MCF 10A (cell line): ENCODE measurements at regions not wholly inside any gene's neighbourhood (a gene's known extent, or its start where the extent isn't known, plus 50 kb on each side); places are given as distances from the start of the nearest gene placed in this dataset.

Experiments
- BruUV-seq: library from RNA; stranded (reverse); fragments of 400-500 nt; replicated peaks from 2 replicates; lab custom pipeline; 2021; lab: Mats Ljungman, UMichigan
- CTCF ChIA-PET: fragments of 300-600 bp; sonication (Branson Sonifier 250); formaldehyde crosslinking; extraction: SDS; loops from one replicate; lab custom pipeline; 2021; ENCODE audit warnings: antibody characterized with exemption, inconsistent platforms; lab: Yijun Ruan, JAX
- POLR2A ChIA-PET: fragments of 300-600, 350-650 bp; sonication (Branson Sonifier 250); formaldehyde crosslinking; extraction: SDS; loops from one replicate; lab custom pipeline; 2020; ENCODE audit warnings: antibody characterized with exemption, inconsistent platforms; lab: Yijun Ruan, JAX
- DNase-seq: peaks from one replicate; pipeline ENCODE4 v3.0.0-alpha.2; 2018; ENCODE audit not compliant: unreplicated experiment
- H3K27ac Mint-ChIP-seq: one replicate; pipeline ENCODE4 v1.8.0; 2022; ENCODE audit warnings: mild to moderate bottlenecking, low read depth, mixed read lengths; ENCODE audit not compliant: unreplicated experiment
- H3K27me3 Mint-ChIP-seq: one replicate; pipeline ENCODE4 v1.8.0; 2022; ENCODE audit warnings: mixed read lengths; ENCODE audit not compliant: insufficient read depth, unreplicated experiment
- H3K36me3 Mint-ChIP-seq: one replicate; pipeline ENCODE4 v1.8.0; 2022; ENCODE audit warnings: mild to moderate bottlenecking, moderate library complexity, mixed read lengths; ENCODE audit not compliant: insufficient read depth, unreplicated experiment
- H3K4me1 Mint-ChIP-seq: one replicate; pipeline ENCODE4 v1.8.0; 2022; ENCODE audit warnings: mixed read lengths; ENCODE audit not compliant: insufficient read depth, unreplicated experiment
- H3K4me3 Mint-ChIP-seq: one replicate; pipeline ENCODE4 v1.8.0; 2022; ENCODE audit warnings: mild to moderate bottlenecking, moderate library complexity, mixed read lengths; ENCODE audit not compliant: unreplicated experiment
- H3K9me3 Mint-ChIP-seq: one replicate; pipeline ENCODE4 v1.8.0; 2022; ENCODE audit warnings: mixed read lengths; ENCODE audit not compliant: unreplicated experiment
- intact Hi-C: fragments of 100-400 bp; cut with micrococcal nuclease; formaldehyde crosslinking; loops from 2 replicates; pipeline ENCODE4 v1.14.1; 2022
- TF ChIP-seq, protein P1 (sequence below): fragments of 200-600 bp; IDR thresholded peaks from one replicate; pipeline ENCODE4 v1.8.0; 2022; ENCODE audit warnings: antibody characterized with exemption, mild to moderate bottlenecking; ENCODE audit not compliant: unreplicated experiment

DNA sequence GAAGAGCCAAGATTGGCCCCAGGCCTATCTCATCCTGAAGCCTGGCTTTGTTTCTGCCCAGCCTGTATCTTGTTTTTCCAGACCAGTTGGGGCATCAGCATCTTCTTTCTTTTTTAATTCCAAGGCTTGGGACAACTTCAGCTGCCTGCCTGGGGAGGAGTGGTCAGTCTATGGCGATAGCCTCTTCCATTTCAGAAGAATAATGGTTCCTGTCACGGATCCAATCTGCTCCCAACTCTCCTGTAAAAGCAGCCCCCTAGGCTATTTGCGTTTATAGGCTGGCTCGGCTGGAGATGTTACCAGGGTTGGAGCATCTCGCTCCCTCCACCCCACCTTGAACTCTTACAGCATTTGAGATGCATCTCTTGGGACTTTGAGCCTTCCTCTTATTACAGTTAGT is 145.2 kb upstream of the CADM1 start:
- no peaks in the 10 kb centered on the region for H3K36me3 Mint-ChIP-seq
- CTCF ChIA-PET: interaction anchor here (0.7 kb wide), 1 partner anchor 323 kb away, joined by 3 read pairs; no protein-coding TSS in a partner anchor
- intact Hi-C loops: no loop called here
- BruUV-seq: no TSS peak
- no peak overlapping the region for H3K4me3 Mint-ChIP-seq
- H3K4me1 Mint-ChIP-seq: no peaks in the 10 kb centered on the region
- TF ChIP-seq, protein P1, sequence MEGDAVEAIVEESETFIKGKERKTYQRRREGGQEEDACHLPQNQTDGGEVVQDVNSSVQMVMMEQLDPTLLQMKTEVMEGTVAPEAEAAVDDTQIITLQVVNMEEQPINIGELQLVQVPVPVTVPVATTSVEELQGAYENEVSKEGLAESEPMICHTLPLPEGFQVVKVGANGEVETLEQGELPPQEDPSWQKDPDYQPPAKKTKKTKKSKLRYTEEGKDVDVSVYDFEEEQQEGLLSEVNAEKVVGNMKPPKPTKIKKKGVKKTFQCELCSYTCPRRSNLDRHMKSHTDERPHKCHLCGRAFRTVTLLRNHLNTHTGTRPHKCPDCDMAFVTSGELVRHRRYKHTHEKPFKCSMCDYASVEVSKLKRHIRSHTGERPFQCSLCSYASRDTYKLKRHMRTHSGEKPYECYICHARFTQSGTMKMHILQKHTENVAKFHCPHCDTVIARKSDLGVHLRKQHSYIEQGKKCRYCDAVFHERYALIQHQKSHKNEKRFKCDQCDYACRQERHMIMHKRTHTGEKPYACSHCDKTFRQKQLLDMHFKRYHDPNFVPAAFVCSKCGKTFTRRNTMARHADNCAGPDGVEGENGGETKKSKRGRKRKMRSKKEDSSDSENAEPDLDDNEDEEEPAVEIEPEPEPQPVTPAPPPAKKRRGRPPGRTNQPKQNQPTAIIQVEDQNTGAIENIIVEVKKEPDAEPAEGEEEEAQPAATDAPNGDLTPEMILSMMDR: no peak
- H3K27ac Mint-ChIP-seq: no peak overlapping the region
- POLR2A ChIA-PET: interaction anchor here (0.7 kb wide), 1 partner anchor 397 kb away, joined by 3 read pairs; no protein-coding TSS in a partner anchor
- peaks cover 39% of the 10 kb centered on the region for H3K27me3 Mint-ChIP-seq
- H3K9me3 Mint-ChIP-seq: no peaks in the 10 kb centered on the region
- DNase-seq: no peak

DNA sequence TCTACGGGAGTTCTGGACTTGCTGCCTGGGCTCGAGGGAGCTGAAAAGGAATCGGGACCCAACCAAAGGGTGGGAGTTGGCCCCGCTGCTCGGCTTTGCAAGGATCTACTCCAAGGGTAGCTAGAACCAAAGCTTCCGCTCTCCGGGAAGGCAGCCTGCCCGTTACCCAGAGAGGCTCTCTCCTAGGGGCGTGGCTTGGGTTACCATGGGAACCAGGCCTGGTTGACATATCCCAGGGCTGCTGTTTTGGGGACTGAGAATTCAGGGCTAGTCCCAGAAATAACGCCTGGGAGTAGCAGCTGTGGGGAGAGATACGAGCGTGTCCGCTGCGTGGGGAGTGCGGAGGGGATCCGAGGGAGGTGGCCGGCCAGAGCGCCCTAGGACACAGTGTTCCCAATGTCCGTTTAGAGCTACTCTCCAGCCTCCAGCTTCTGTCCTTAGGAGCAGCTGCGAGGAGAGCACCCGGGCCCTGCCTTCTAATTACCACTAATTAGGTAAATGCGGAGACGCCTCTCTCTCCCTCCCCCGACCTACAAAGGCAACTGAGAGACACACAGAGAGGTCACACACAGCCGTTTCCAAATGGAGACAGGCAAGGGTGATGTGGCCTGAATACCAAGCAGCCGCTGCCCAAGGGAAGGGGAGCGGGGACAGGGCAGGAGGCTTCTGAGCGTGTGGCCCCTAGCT is 141.6 kb upstream of the CADM1 start:
- Mint-ChIP-seq H3K9me3 (no peaks in the 10 kb centered on the region), H3K27me3 (peaks cover 64% of the 10 kb centered on the region), H3K36me3 (peaks cover 6% of the 10 kb centered on the region), H3K4me1 (no peaks in the 10 kb centered on the region), H3K4me3 (no peak overlapping the region), H3K27ac (no peak overlapping the region)
- BruUV-seq: no TSS peak
- TF ChIP-seq, protein P1: no peak
- intact Hi-C loops: no loop called here
- ChIA-PET POLR2A (no interaction called here), CTCF (no interaction called here)
- no peak for DNase-seq

DNA sequence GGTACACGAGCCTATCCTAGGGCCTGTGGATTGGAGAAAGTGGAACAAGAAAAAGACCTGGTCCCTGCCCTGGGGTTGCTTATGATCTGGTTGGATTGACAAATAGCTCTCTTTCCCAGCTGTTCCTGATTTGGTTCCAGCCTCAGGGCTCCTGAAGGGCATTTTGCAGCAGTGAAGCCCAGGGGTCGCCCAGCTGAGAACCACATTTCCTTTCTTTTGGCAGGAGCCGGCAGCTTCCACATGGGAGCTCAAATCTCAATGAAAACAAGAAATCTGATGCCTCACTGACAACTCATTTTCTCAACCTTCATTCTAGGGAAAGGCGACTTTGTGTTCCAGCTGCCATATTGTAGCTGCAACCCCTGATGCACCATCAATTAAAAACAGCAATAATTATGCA is 140.6 kb upstream of the CADM1 start:
- H3K27ac Mint-ChIP-seq: no peak overlapping the region
- POLR2A ChIA-PET: no interaction called here
- CTCF ChIA-PET: no interaction called here
- H3K4me1 Mint-ChIP-seq: no peaks in the 10 kb centered on the region
- H3K4me3 Mint-ChIP-seq: no peak overlapping the region
- TF ChIP-seq, protein P1: no peak
- BruUV-seq: no TSS peak
- H3K27me3 Mint-ChIP-seq: peaks cover 73% of the 10 kb centered on the region
- intact Hi-C loops: no loop called here
- no peaks in the 10 kb centered on the region for H3K9me3 Mint-ChIP-seq
- no peak for DNase-seq
- peaks cover 6% of the 10 kb centered on the region for H3K36me3 Mint-ChIP-seq

DNA sequence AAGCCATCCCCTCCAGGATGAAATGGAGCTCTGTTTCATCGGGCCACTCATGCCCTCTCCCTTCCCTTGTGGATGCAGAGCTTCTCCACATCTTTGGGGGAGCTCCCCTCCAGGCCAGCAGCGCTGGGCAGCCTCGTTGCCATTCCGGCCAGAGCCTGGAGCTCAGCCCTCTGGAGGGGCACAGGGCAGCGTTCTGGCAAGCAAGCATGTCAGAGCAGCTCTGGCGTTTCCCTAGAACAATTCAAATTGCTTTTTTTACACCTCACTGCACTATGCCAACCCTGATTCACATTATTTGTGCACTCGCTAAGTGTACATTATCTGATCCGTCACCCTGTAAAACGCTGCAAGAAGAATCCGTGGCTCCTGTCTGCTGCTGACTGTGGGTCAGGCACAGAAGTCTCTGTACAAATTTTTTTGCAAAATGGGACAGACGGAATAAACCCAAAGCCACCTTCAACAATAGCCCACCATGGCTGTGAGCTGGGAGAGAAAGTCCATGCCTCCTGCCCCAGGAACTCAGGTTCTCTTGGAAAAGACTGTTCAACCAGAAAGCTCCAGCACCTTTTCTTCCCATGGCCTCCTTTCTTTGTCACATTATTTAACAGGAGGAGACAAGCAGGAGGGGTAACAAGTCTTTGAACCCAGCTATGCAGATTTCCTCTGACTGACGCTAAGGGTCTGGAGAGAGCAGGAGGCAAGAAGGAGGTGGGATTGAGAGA is 139.5 kb upstream of the CADM1 start:
- DNase-seq: no peak
- TF ChIP-seq, protein P1: no peak
- intact Hi-C loops: no loop called here
- Mint-ChIP-seq H3K27ac (no peak overlapping the region), H3K27me3 (peaks cover 77% of the 10 kb centered on the region), H3K4me3 (no peak overlapping the region), H3K9me3 (no peaks in the 10 kb centered on the region), H3K4me1 (no peaks in the 10 kb centered on the region), H3K36me3 (peaks cover 6% of the 10 kb centered on the region)
- no TSS peak for BruUV-seq
- ChIA-PET POLR2A (no interaction called here), CTCF (no interaction called here)
